Activated CD4-positive, alpha-beta T cell treated with anti-CD3 and anti-CD28 coated beads, Interleukin-2, amount 10 ng/mL, durations not matched to agents 7 days and 5 days (primary cell): ENCODE measurements at regions not wholly inside any gene's neighbourhood (a gene's known extent, or its start where the extent isn't known, plus 50 kb on each side); places are given as distances from the start of the nearest gene placed in this dataset.
"Not testable (repeated sequence)": the region's sequence is repeated elsewhere in the genome, so short reads cannot be mapped to it uniquely, and the experiment has no call there.

Source experiments
- CTCF ChIA-PET: fragments of 350-600 bp; sonication (Branson Sonifier 250); formaldehyde crosslinking; loops from one replicate; lab custom pipeline; 2021; ENCODE audit warnings: antibody characterized with exemption; lab: Charles Lee
- POLR2A ChIA-PET: fragments of 350-600 bp; sonication (Branson Sonifier 250); formaldehyde crosslinking; loops from one replicate; lab custom pipeline; 2021; ENCODE audit warnings: antibody characterized with exemption; lab: Charles Lee
- DNase-seq: peaks from one replicate; pipeline ENCODE4 v3.0.0-alpha.2; 2020
- H3K27ac Mint-ChIP-seq: one replicate; pipeline ENCODE4 v1.8.0; 2021; ENCODE audit warnings: mild to moderate bottlenecking, moderate library complexity, mixed read lengths
- H3K27me3 Mint-ChIP-seq: one replicate; pipeline ENCODE4 v1.8.0; 2021; ENCODE audit warnings: mixed read lengths
- H3K36me3 Mint-ChIP-seq: one replicate; pipeline ENCODE4 v1.8.0; 2021; ENCODE audit warnings: low read depth, mixed read lengths
- H3K4me1 Mint-ChIP-seq: one replicate; pipeline ENCODE4 v1.8.0; 2021; ENCODE audit warnings: mixed read lengths
- H3K4me3 Mint-ChIP-seq: one replicate; pipeline ENCODE4 v1.8.0; 2021; ENCODE audit warnings: mild to moderate bottlenecking, moderate library complexity, mixed read lengths
- H3K9me3 Mint-ChIP-seq: one replicate; pipeline ENCODE4 v1.8.0; 2021; ENCODE audit warnings: mixed read lengths

DNA sequence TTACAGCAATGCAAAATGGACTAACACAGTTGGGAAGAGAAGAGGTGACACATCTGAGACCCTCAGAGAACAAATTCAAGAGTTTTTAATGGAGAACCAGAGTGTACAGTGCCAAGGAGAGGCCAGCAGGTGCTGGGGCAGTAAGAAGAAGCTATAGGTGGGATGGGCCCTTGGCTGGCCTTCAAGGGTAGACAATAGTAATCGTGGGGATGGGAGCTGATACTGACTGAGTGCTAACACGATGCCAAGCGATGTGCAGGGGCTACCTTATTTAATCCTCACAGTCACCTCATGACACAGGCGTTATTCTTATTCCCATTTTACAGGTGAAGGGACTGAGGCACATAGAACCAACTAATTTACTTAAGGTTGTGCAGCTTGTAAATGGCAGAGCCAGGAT, 131.9 kb upstream of the ID2 start:
- POLR2A ChIA-PET = no interaction called here
- H3K27ac Mint-ChIP-seq = no peak overlapping the region
- no peak for DNase-seq

DNA sequence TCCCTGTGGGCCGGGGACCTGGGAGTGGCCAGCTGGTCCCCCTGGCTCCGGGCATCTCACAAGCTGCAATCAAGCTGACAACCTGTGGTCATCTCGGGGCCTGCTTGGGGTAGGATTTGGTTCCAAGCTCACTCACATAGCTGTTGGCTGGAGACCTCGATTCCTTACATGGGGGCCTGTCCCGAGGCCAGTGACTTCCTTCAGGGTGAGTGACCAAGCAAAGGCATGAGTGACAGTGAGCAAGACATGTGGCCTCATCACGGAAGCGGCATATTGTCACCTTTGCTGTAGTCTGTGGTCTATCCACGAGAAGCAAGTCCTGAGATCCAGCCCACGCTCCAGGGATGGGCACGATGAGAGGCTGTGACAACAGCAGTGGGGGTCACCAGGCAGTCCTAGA, 131.4 kb upstream of the ID2 start:
- Mint-ChIP-seq H3K27ac (no peak overlapping the region), H3K4me1 (peaks cover 32% of the 10 kb centered on the region), H3K36me3 (no peaks in the 10 kb centered on the region), H3K4me3 (no peak overlapping the region), H3K27me3 (no peaks in the 10 kb centered on the region), H3K9me3 (peaks cover 3% of the 10 kb centered on the region)
- DNase-seq = no peak
- ChIA-PET CTCF (interaction anchor here (0.6 to 1.6 kb wide), 5 partner anchors 14 to 267 kb away, joined by 3 to 5 read pairs (median 4); no protein-coding TSS in a partner anchor), POLR2A (no interaction called here)

More for the DNA sequence above, 131.9 kb upstream of the ID2 start:
- CTCF ChIA-PET = interaction anchor here (0.6 to 1.6 kb wide), 6 partner anchors 13 to 266 kb away, joined by 3 to 5 read pairs (median 4); no protein-coding TSS in a partner anchor
- Mint-ChIP-seq H3K4me1 (peaks cover 38% of the 10 kb centered on the region), H3K27me3 (no peaks in the 10 kb centered on the region), H3K4me3 (no peak overlapping the region), H3K9me3 (no peaks in the 10 kb centered on the region), H3K36me3 (no peaks in the 10 kb centered on the region)

DNA sequence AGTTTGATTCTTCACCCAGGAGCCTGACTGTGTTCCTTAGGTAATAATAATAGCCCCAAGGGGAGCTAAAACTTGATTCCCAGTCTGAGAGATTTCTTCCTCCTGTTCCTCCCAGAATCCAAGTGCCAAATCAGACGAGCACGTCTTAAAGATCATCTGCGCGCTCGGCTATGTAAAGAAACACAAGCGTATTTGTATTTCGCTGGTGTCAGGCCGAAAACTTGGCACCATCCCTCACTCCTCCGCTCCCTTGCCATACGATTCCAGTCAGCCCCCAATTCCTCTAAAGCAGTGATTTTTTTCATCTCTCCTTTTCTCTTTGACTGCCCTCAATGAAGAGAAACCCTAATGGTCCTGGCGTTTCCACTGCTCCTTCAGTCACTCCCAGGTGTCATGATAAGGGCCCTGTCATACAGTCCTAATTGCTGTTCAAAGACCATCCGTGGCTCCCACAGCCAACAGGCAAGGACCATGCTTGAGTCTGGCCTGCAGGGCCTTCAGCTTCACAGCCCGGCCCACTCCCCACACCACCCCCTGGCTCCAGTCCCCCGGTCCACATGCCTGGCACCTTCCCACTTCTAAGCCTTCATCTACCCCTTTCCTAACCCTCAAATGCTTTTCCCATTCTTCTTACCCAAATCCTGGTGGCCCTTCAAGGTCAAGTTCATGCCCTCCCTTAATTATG, 130.8 kb upstream of the ID2 start:
- Mint-ChIP-seq H3K4me1 (peaks cover 28% of the 10 kb centered on the region), H3K4me3 (no peak overlapping the region), H3K36me3 (no peaks in the 10 kb centered on the region), H3K27ac (no peak overlapping the region), H3K9me3 (peaks cover 3% of the 10 kb centered on the region), H3K27me3 (no peaks in the 10 kb centered on the region)
- no peak for DNase-seq
- ChIA-PET POLR2A (no interaction called here), CTCF (interaction anchor here (1.5 kb wide), 1 partner anchor 29 kb away, joined by 5 read pairs; no protein-coding TSS in a partner anchor)

DNA sequence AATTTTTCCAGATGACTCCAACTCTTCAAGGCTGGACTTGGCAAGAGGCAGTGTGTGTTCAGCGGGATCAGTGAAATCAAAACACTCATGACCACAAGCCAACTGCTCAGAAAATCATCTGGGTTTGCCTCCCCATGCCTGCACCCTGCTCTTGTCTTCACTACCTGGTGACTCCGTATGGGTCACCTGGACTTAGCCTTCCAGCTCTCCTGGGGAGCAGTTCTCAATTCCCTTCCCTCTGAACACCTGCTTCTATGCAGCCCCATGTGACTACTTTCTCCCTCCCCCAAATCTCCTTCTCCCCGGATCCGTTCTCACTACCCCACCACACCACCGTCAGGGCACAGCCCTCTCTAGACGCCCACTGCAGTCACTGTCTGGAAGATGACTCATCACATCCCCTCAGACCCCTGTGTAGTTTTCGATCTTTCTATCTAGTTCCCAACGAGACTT, 130.2 kb upstream of the ID2 start:
- Mint-ChIP-seq H3K4me3 (no peak overlapping the region), H3K9me3 (peaks cover 3% of the 10 kb centered on the region), H3K4me1 (peaks cover 23% of the 10 kb centered on the region), H3K36me3 (no peaks in the 10 kb centered on the region), H3K27me3 (no peaks in the 10 kb centered on the region), H3K27ac (no peak overlapping the region)
- CTCF ChIA-PET = no interaction called here
- POLR2A ChIA-PET = no interaction called here
- DNase-seq = no peak

DNA sequence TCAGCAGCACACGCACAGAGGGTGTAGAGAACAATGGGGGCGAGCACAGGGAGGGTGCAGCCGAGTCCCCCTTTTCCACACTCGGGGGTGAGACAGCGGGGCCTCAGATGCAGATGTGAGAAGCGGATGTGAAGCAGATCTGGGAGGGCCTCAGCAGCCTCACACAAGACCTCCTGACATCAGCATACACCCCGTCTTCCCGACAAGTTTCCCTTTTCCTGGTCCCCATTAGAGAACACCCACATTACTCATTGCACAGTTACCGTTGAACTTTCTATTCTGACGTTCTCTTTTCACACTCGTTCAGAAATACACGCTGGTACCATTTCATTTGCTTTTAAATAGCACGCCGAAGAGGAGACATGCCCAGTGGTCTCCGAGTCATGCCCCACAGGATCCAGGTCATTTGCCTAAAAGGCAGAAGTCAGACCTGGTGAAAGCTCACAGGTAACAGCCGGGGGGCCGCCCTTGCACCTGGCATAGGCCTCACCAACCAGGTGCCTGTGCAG, 129.5 kb upstream of the ID2 start:
- CTCF ChIA-PET = interaction anchor here (0.7 kb wide), 1 partner anchor 74 kb away, joined by 3 read pairs; no protein-coding TSS in a partner anchor
- no peak overlapping the region for H3K4me3 Mint-ChIP-seq

DNA sequence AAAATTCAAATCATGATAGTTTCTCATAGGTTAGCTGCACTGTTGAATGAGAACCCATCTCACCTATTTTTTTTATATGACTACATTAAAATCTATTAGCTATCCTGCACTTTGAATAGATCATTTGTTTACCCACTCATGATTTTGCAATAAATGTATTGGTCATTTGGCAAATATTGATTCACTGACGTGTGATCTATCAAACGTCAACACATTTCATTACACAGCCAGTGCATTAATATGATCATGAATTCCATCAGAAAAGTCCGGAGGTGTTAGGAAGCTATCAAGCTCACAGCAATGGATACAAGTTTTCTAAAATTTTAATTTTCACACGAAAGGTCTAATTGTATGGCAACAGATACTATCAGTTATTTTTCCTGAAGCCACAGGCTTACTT, 128.2 kb upstream of the ID2 start:
- ChIA-PET POLR2A (interaction anchor here (0.6 kb wide), 1 partner anchor 16 kb away, joined by 4 read pairs; no protein-coding TSS in a partner anchor), CTCF (interaction anchor here (1.1 to 1.4 kb wide), 2 partner anchors 9 to 20 kb away, joined by 4 to 5 read pairs; no protein-coding TSS in a partner anchor)
- H3K27me3 Mint-ChIP-seq = peaks cover 3% of the 10 kb centered on the region
- H3K4me1 Mint-ChIP-seq = peaks cover 9% of the 10 kb centered on the region
- H3K9me3 Mint-ChIP-seq = peaks cover 14% of the 10 kb centered on the region
- H3K27ac Mint-ChIP-seq = no peak overlapping the region
- H3K36me3 Mint-ChIP-seq = peaks cover 2% of the 10 kb centered on the region
- no peak overlapping the region for H3K4me3 Mint-ChIP-seq
- no peak for DNase-seq

More for the DNA sequence above, 129.5 kb upstream of the ID2 start:
- POLR2A ChIA-PET = no interaction called here
- Mint-ChIP-seq H3K36me3 (no peaks in the 10 kb centered on the region), H3K27ac (no peak overlapping the region), H3K9me3 (peaks cover 4% of the 10 kb centered on the region), H3K27me3 (no peaks in the 10 kb centered on the region), H3K4me1 (peaks cover 16% of the 10 kb centered on the region)
- DNase-seq = no peak

DNA sequence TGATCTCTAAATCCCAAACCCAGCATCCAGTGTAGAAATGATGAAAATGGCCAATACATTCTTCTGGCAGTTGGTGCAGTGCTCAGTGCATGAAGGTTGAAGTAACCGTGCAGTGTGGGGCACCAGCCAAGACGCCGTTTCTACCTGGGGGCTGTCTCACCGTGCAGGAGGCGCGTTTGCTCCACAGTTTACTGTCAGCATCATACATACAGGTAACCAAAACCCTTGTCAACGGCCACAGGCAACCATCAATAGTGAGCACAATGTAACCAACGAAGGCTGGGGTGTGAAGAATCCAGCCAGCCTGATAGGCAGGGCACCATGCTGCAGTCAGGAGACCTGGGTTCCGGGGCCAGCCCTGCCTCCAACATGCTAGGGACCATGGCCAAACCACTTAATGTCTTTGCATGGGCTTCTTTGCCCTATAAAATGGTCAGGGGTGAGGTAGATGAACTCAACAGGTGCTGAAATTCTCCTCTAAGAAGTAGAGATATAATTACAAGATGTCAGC, 127.5 kb upstream of the ID2 start:
- H3K4me1 Mint-ChIP-seq = peaks cover 6% of the 10 kb centered on the region

DNA sequence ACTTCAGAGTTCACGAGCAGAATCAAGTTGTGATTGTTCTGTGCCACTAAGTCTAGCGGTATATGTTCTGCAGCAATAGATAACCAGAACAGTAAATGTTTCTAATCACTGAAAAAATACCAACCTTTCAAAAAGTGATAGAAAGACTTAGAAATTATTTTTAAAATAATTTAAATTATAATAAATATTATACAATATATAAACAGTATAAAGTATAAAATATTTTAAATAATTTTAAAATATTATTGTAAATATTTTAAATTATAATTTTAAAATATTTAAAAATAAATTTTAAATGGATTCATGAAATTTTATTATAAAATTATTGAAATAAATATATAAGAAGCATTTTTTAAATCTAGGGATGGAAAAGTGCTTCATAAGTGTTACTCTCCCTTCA, 126.3 kb upstream of the ID2 start:
- ChIA-PET POLR2A (no interaction called here), CTCF (no interaction called here)
- no peak for DNase-seq
- Mint-ChIP-seq H3K27ac (no peak overlapping the region), H3K9me3 (peaks cover 22% of the 10 kb centered on the region), H3K36me3 (peaks cover 2% of the 10 kb centered on the region), H3K27me3 (peaks cover 9% of the 10 kb centered on the region), H3K4me3 (no peak overlapping the region), H3K4me1 (peaks cover 6% of the 10 kb centered on the region)

More for the DNA sequence above, 127.5 kb upstream of the ID2 start:
- Mint-ChIP-seq H3K36me3 (peaks cover 2% of the 10 kb centered on the region), H3K27me3 (peaks cover 6% of the 10 kb centered on the region), H3K4me3 (no peak overlapping the region), H3K27ac (no peak overlapping the region), H3K9me3 (peaks cover 19% of the 10 kb centered on the region)
- ChIA-PET POLR2A (no interaction called here), CTCF (interaction anchor here (1.4 kb wide), 1 partner anchor 9 kb away, joined by 4 read pairs; no protein-coding TSS in a partner anchor)
- no peak for DNase-seq

DNA sequence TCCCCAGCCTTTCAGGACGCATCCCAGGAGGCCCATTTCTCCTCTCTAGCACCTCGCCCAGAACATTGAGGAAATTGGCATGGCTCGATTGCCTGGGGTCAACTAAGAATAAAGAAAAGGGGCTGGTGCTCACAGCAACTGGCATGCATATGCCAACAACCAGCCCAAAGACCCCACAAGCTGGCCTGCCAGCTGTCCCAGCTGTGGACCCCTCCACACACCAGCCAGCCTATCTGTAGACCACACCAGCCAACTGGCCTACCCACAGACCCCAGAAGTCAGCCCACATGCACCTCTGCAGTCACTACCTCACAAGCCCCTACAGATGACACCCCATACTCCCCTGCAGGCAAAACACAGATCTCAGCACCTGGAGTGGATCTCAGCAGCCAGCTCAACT, 123.8 kb upstream of the ID2 start:
- peaks cover 11% of the 10 kb centered on the region for H3K27me3 Mint-ChIP-seq
- peaks cover 5% of the 10 kb centered on the region for H3K36me3 Mint-ChIP-seq
- DNase-seq = no peak
- CTCF ChIA-PET = interaction anchor here (0.7 kb wide), 1 partner anchor 15 kb away, joined by 5 read pairs; no protein-coding TSS in a partner anchor
- no peaks in the 10 kb centered on the region for H3K4me1 Mint-ChIP-seq
- peaks cover 33% of the 10 kb centered on the region for H3K9me3 Mint-ChIP-seq
- POLR2A ChIA-PET = no interaction called here
- no peak overlapping the region for H3K4me3 Mint-ChIP-seq
- no peak overlapping the region for H3K27ac Mint-ChIP-seq

DNA sequence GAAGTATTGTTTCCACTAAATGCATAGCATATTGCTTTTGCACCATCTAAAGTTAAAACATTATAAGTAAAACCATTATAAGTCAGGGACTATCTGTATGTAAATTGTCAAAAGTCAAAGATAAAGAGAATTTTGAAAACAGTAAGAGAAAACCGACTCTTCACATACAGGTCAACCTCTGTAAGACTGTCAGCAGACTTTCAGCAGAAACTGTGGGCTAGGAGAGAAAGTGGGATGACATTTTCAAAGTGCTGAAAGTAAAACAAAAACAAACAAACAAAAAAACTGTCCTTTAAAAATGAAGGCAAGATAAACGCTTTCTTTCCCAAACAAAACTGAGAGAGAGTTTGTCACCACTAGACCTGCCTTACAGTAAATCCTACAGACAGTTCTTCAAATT, 122.9 kb upstream of the ID2 start:
- no peak overlapping the region for H3K4me3 Mint-ChIP-seq
- H3K27ac Mint-ChIP-seq = no peak overlapping the region
- no peak for DNase-seq
- peaks cover 11% of the 10 kb centered on the region for H3K27me3 Mint-ChIP-seq
- ChIA-PET POLR2A (no interaction called here), CTCF (interaction anchor here (1.5 kb wide), 1 partner anchor 15 kb away, joined by 4 read pairs; no protein-coding TSS in a partner anchor)
- H3K36me3 Mint-ChIP-seq = peaks cover 5% of the 10 kb centered on the region
- H3K9me3 Mint-ChIP-seq = peaks cover 33% of the 10 kb centered on the region
- H3K4me1 Mint-ChIP-seq = peaks cover 7% of the 10 kb centered on the region

DNA sequence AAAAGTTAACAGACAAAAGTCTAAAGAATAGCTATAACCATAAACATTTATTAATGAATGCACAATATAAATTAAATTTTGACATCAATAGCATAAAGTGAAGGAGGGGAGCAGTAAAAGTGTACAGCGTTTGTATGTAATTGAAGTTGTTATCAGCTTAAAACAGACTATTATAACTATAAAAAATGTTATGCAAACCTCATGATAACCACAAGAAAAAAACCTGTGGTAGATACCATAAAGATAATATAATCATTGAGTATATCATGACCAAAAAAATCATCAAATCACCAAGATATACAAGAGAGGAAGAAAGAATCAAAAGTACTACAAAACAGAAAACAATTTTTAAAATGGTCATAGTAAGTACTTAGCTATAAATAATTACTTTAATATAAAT, 122.1 kb upstream of the ID2 start:
- Mint-ChIP-seq H3K27me3 (peaks cover 11% of the 10 kb centered on the region), H3K4me1 (peaks cover 11% of the 10 kb centered on the region), H3K36me3 (peaks cover 5% of the 10 kb centered on the region), H3K4me3 (no peak overlapping the region), H3K27ac (no peak overlapping the region), H3K9me3 (peaks cover 33% of the 10 kb centered on the region)
- no peak for DNase-seq
- ChIA-PET POLR2A (no interaction called here), CTCF (interaction anchor here (0.7 to 1.5 kb wide), 3 partner anchors 12 to 16 kb away, joined by 3 to 4 read pairs (median 3); no protein-coding TSS in a partner anchor)

DNA sequence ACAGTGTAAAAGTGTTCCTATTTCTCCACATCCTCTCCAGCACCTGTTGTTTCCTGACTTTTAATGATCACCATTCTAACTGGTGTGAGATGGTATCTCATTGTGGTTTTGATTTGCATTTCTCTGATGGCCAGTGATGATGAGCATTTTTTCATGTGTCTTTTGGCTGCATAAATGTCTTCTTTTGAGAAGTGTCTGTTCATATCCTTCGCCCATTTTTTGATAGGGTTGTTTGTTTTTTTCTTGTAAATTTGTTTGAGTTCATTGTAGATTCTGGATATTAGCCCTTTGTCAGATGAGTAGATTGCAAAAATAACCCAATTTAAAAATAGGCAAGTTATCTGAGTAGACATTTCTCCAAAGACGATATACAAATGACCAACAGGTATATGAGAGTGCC, 120.2 kb upstream of the ID2 start:
- DNase-seq, POLR2A ChIA-PET, H3K27ac Mint-ChIP-seq, CTCF ChIA-PET, H3K36me3 Mint-ChIP-seq, H3K4me3 Mint-ChIP-seq: not testable (repeated sequence)
- Mint-ChIP-seq H3K4me1 (peaks cover 11% of the 10 kb centered on the region), H3K9me3 (peaks cover 30% of the 10 kb centered on the region), H3K27me3 (peaks cover 12% of the 10 kb centered on the region)
